ENCODE measurements at regions not wholly inside any gene's neighbourhood (a gene's known extent, or its start where the extent isn't known, plus 50 kb on each side); places are given as distances from the start of the nearest gene placed in this dataset.

GRCh38 chr11:134580610-134580975 is 168.6 kb upstream of the B3GAT1 start:
- no peak for DNase-seq (ENCODE audit: low read depth)
- no peak for TF ChIP-seq CTCF (IDR thresholded peaks at IDR 0.05; ENCODE audit: low read length, missing control alignments)
- H3K4me3 ChIP-seq (replicated peaks; ENCODE audit: low read depth, low read length) = no peak overlapping the region

- DNase-seq (ENCODE audit: low read depth) = no peak
- H3K4me3 ChIP-seq (replicated peaks; ENCODE audit: low read depth, low read length) = no peak overlapping the region
- TF ChIP-seq CTCF (IDR thresholded peaks at IDR 0.05; ENCODE audit: low read length, missing control alignments) = no peak
Measured at GRCh38 chr11:134579724-134580609, 167.9 kb upstream of the B3GAT1 start.

GRCh38 chr11:134578807-134579723 is 167.0 kb upstream of the B3GAT1 start:
- DNase-seq (ENCODE audit: low read depth) = no peak

GRCh38 chr11:134577751-134578395 is 165.8 kb upstream of the B3GAT1 start:
- H3K4me3 ChIP-seq (replicated peaks; ENCODE audit: low read depth, low read length) = no peak overlapping the region
- TF ChIP-seq CTCF (IDR thresholded peaks at IDR 0.05; ENCODE audit: low read length, missing control alignments) = no peak
- DNase-seq (ENCODE audit: low read depth) = no peak

More at GRCh38 chr11:134578807-134579723, 167.0 kb upstream of the B3GAT1 start:
- no peak overlapping the region for H3K4me3 ChIP-seq (replicated peaks; ENCODE audit: low read depth, low read length)
- no peak for TF ChIP-seq CTCF (IDR thresholded peaks at IDR 0.05; ENCODE audit: low read length, missing control alignments)

- no peak for DNase-seq (ENCODE audit: low read depth)
- no peak overlapping the region for H3K4me3 ChIP-seq (replicated peaks; ENCODE audit: low read depth, low read length)
- TF ChIP-seq CTCF (IDR thresholded peaks at IDR 0.05; ENCODE audit: low read length, missing control alignments) = no peak
Measured at GRCh38 chr11:134576721-134577171, 164.7 kb upstream of the B3GAT1 start.

- DNase-seq (ENCODE audit: low read depth) = no peak
- H3K4me3 ChIP-seq (replicated peaks; ENCODE audit: low read depth, low read length) = no peak overlapping the region
- TF ChIP-seq CTCF (IDR thresholded peaks at IDR 0.05; ENCODE audit: low read length, missing control alignments) = no peak
Measured at GRCh38 chr11:134576286-134576685, 164.2 kb upstream of the B3GAT1 start.

All from fibroblast of pulmonary artery (primary cell).